Ishikawa (cell line): ENCODE measurements at regions not wholly inside any gene's neighbourhood (a gene's known extent, or its start where the extent isn't known, plus 50 kb on each side); places are given as distances from the start of the nearest gene placed in this dataset.

Experiments
- CEBPB ChIP-seq: IDR thresholded peaks from 2 replicates; pipeline ENCODE4 v1.6.1; 2012
- CREB1 ChIP-seq: IDR thresholded peaks from 2 replicates; pipeline ENCODE4 v1.6.1; 2012; ENCODE audit warnings: low read depth
- RAD21 ChIP-seq: IDR thresholded peaks from 2 replicates; pipeline ENCODE4 v1.6.1; 2012; ENCODE audit warnings: low read depth

DNA sequence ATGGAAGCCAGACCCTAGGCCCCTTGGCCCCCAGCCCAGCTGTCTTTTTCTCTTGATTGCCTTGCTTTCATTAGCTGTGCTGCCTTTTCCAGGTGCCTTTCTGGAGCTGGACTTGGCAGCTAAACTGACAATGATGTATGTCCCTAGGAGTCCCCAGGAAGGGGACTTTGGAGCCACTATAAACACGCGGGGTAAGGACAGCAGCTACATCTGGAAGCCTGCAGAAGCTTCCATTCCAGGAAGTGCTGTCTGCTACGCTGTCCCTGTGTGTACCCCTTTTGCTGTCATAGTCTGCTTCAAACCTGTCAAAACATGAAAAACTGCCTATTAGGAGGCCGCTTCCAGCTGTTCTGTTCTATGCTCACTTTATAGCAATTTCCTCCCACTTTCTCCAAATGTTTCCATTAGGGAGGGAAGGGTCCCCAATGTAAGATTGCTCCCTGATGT, 153.3 kb upstream of the RAG2 start:
- TF ChIP-seq CEBPB (no peak), CREB1 (no peak), RAD21 (no peak)
